ENCODE measurements at regions not wholly inside any gene's neighbourhood (a gene's known extent, or its start where the extent isn't known, plus 50 kb on each side); places are given as distances from the start of the nearest gene placed in this dataset.

DNA sequence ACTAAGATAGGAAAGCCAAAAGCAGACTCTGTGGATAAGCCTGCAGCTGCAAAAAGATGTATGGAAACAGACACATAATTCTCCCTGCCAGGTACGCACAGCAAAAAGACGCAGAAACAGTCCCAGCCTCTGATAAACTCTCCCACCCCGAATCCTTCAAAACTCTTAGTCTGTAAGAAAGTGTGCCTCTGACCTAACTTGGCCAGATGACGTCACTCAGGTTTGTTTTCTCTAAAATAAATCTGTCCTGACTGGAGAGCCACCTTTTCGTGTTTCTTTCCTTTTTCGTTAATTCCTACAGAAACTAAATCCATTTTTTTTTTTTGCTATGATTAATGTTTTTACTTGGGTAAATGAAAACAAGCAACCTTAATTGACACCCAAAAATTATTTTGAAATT lies 793.8 kb downstream of the SORCS1 start:
- Histone ChIP-seq H3K4me2 (ENCODE audit: insufficient read depth, low read length) (no peak overlapping the region), H3K9me3 (ENCODE audit: low read depth, low read length) (no peaks in the 10 kb centered on the region), H3K27ac (ENCODE audit: low read depth, low read length) (no peak overlapping the region), H4K20me1 (ENCODE audit: insufficient read depth, low read length) (no peaks in the 10 kb centered on the region), H2AFZ (ENCODE audit: low read length) (no peak overlapping the region), H3K4me1 (ENCODE audit: insufficient read depth, low read length) (no peaks in the 10 kb centered on the region), H3K36me3 (ENCODE audit: insufficient read depth, low read length) (no peaks in the 10 kb centered on the region), H3K27me3 (ENCODE audit: insufficient read depth, low read length) (no peaks in the 10 kb centered on the region), H3K79me2 (ENCODE audit: insufficient read depth, low read length) (no peaks in the 10 kb centered on the region), H3K4me3 (ENCODE audit: insufficient read depth, low read length) (no peak overlapping the region)
- TF ChIP-seq, protein P1, sequence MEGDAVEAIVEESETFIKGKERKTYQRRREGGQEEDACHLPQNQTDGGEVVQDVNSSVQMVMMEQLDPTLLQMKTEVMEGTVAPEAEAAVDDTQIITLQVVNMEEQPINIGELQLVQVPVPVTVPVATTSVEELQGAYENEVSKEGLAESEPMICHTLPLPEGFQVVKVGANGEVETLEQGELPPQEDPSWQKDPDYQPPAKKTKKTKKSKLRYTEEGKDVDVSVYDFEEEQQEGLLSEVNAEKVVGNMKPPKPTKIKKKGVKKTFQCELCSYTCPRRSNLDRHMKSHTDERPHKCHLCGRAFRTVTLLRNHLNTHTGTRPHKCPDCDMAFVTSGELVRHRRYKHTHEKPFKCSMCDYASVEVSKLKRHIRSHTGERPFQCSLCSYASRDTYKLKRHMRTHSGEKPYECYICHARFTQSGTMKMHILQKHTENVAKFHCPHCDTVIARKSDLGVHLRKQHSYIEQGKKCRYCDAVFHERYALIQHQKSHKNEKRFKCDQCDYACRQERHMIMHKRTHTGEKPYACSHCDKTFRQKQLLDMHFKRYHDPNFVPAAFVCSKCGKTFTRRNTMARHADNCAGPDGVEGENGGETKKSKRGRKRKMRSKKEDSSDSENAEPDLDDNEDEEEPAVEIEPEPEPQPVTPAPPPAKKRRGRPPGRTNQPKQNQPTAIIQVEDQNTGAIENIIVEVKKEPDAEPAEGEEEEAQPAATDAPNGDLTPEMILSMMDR (IDR thresholded peaks at IDR 0.05; ENCODE audit: extremely low read depth, low read depth, low read length): no peak
- no peak for DNase-seq (ENCODE audit: insufficient read length, low spot score, missing footprints)

DNA sequence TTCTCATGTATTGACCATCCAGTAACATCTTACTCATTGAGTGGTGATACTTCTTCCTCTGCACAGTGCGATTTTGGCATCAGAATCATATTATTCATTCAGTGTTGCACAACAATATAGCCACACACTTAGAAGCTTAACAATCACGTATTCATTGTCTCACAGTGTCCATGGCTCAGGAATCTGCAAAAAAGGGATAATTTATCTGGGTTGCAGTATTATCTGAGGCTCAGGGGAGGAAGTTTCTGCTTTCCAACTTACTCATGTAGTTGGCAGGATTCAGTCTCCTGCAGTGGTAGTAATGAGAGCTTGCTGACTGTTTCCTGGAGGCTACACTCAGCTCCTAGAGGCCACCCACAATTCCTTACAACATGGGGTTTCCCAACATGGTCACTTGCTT lies 803.6 kb downstream of the SORCS1 start:
- TF ChIP-seq, protein P1 (IDR thresholded peaks at IDR 0.05; ENCODE audit: extremely low read depth, low read depth, low read length): no peak
- Histone ChIP-seq H3K9me3 (ENCODE audit: low read depth, low read length) (peaks cover 2% of the 10 kb centered on the region), H3K4me2 (ENCODE audit: insufficient read depth, low read length) (no peak overlapping the region), H2AFZ (ENCODE audit: low read length) (no peak overlapping the region), H3K79me2 (ENCODE audit: insufficient read depth, low read length) (no peaks in the 10 kb centered on the region), H3K36me3 (ENCODE audit: insufficient read depth, low read length) (no peaks in the 10 kb centered on the region), H3K4me3 (ENCODE audit: insufficient read depth, low read length) (no peak overlapping the region), H3K27ac (ENCODE audit: low read depth, low read length) (no peak overlapping the region), H3K27me3 (ENCODE audit: insufficient read depth, low read length) (no peaks in the 10 kb centered on the region), H3K4me1 (ENCODE audit: insufficient read depth, low read length) (no peaks in the 10 kb centered on the region), H4K20me1 (ENCODE audit: insufficient read depth, low read length) (no peaks in the 10 kb centered on the region)
- DNase-seq (ENCODE audit: insufficient read length, low spot score, missing footprints): no peak

DNA sequence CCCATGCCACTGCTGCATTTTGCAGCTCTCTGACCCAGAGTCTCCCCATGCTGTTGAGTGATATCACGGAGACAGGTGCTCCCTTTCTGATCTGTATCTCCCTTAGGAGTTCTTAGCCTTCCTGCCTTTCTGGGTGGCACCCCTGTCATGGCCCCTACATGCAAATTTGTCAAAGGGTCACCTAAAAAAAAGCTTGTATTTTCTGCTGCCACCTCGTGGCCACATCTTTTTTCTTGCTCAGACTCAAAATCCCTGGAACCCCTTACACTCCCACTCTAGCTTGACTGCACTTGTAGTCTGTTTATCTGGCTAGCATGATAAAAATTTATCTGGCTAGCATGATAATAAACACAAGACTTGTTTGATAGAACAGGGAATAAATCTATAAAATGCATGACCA lies 809.1 kb downstream of the SORCS1 start:
- no peaks in the 10 kb centered on the region for H3K27me3 ChIP-seq (ENCODE audit: insufficient read depth, low read length)
- no peak overlapping the region for H2AFZ ChIP-seq (ENCODE audit: low read length)
- H3K79me2 ChIP-seq (ENCODE audit: insufficient read depth, low read length): no peaks in the 10 kb centered on the region
- no peak overlapping the region for H3K4me2 ChIP-seq (ENCODE audit: insufficient read depth, low read length)
- H3K4me1 ChIP-seq (ENCODE audit: insufficient read depth, low read length): no peaks in the 10 kb centered on the region
- no peak for DNase-seq (ENCODE audit: insufficient read length, low spot score, missing footprints)
- H3K27ac ChIP-seq (ENCODE audit: low read depth, low read length): no peak overlapping the region
- H4K20me1 ChIP-seq (ENCODE audit: insufficient read depth, low read length): no peaks in the 10 kb centered on the region
- TF ChIP-seq, protein P1 (IDR thresholded peaks at IDR 0.05; ENCODE audit: extremely low read depth, low read depth, low read length): no peak
- H3K36me3 ChIP-seq (ENCODE audit: insufficient read depth, low read length): no peaks in the 10 kb centered on the region
- no peak overlapping the region for H3K4me3 ChIP-seq (ENCODE audit: insufficient read depth, low read length)
- H3K9me3 ChIP-seq (ENCODE audit: low read depth, low read length): no peaks in the 10 kb centered on the region

DNA sequence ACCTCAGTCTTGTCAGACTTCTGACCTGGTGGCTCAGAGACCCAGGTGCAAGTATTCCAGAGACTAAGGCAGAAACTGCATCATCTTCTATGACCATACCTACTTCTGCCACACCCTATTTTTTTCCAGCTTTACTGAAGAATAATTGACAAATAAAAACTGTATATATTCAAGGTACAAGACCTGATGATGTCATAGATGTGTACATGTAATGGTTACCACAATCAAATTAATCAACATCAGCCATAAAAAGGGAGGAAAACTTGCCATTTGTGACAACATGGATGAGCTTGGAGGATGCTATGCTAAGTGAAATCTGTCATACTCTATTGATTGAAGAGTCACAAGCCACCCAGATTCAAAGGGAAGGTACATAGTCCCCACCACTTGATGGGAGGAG lies 815.6 kb downstream of the SORCS1 start:
- Histone ChIP-seq H3K27me3 (ENCODE audit: insufficient read depth, low read length) (no peaks in the 10 kb centered on the region), H4K20me1 (ENCODE audit: insufficient read depth, low read length) (no peaks in the 10 kb centered on the region), H3K27ac (ENCODE audit: low read depth, low read length) (no peak overlapping the region), H3K9me3 (ENCODE audit: low read depth, low read length) (no peaks in the 10 kb centered on the region), H3K36me3 (ENCODE audit: insufficient read depth, low read length) (no peaks in the 10 kb centered on the region), H3K4me1 (ENCODE audit: insufficient read depth, low read length) (no peaks in the 10 kb centered on the region), H3K4me3 (ENCODE audit: insufficient read depth, low read length) (no peak overlapping the region), H3K4me2 (ENCODE audit: insufficient read depth, low read length) (no peak overlapping the region), H2AFZ (ENCODE audit: low read length) (no peak overlapping the region), H3K79me2 (ENCODE audit: insufficient read depth, low read length) (no peaks in the 10 kb centered on the region)
- TF ChIP-seq, protein P1 (IDR thresholded peaks at IDR 0.05; ENCODE audit: extremely low read depth, low read depth, low read length): no peak
- no peak for DNase-seq (ENCODE audit: insufficient read length, low spot score, missing footprints)
